ENCODE measurements at regions not wholly inside any gene's neighbourhood (a gene's known extent, or its start where the extent isn't known, plus 50 kb on each side); places are given as distances from the start of the nearest gene placed in this dataset.

DNA sequence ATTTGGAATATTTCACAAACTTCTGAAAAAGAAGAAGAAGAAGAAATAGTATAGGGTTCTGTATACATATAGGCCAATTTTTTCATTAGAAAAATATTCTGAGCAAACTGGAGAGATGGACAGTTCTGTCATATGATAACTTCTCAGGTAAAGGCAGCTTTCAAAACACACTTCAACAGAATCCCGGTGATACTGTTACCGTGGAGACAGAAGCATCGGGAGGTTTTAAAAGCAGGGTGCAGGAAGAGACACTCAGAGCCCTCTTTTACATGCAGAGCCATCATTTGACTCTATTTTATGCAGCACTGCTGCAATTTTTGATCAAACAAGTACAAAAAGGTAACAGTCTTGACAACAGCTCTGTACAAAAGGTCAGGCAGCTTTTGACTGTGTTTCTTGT, 1785.4 kb downstream of the LRRC4C start:
- TF ChIP-seq ZNF282 (IDR thresholded peaks at IDR 0.05; ENCODE audit: partially characterized antibody) (no peak), ZNF768 (CRISPR knock-in tag; IDR thresholded peaks at IDR 0.05) (no peak), TAF1 (CRISPR knock-in tag; IDR thresholded peaks at IDR 0.05) (no peak), ZKSCAN8 (CRISPR knock-in tag; IDR thresholded peaks at IDR 0.05; ENCODE audit: borderline replicate concordance) (no peak), NBN (conservative IDR thresholded peaks at IDR 0.05) (no peak)
- TF ChIP-seq, protein P1, sequence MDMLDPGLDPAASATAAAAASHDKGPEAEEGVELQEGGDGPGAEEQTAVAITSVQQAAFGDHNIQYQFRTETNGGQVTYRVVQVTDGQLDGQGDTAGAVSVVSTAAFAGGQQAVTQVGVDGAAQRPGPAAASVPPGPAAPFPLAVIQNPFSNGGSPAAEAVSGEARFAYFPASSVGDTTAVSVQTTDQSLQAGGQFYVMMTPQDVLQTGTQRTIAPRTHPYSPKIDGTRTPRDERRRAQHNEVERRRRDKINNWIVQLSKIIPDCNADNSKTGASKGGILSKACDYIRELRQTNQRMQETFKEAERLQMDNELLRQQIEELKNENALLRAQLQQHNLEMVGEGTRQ (IDR thresholded peaks at IDR 0.05; ENCODE audit: low read depth, low read length): no peak
- TF ChIP-seq, protein P1 (CRISPR knock-in tag; IDR thresholded peaks at IDR 0.05; ENCODE audit: borderline replicate concordance): no peak
